CD4-positive, CD25-positive, alpha-beta regulatory T cell (primary cell): ENCODE measurements at regions not wholly inside any gene's neighbourhood (a gene's known extent, or its start where the extent isn't known, plus 50 kb on each side); places are given as distances from the start of the nearest gene placed in this dataset.

Experiments
- ATAC-seq, 2 donors: fragments of 150-1000 bp; cut with Tn5 transposase; one replicate each; pipeline ENCODE4 v1.10.0; 2021; ENCODE audit warnings: low read depth in 2 of 2, moderate number of reproducible peaks in 2 of 2, moderate library complexity in 1 of 2
- DNase-seq, 3 donors: peaks; one replicate each; pipeline versions ENCODE4 v3.0.0 to v3.0.0-alpha.2; 2012 to 2022; ENCODE audit warnings: mixed read lengths in 1 of 3
- H3K27ac ChIP-seq: one replicate; pipeline ENCODE4 v1.7.0; 2013; ENCODE audit warnings: mild to moderate bottlenecking, low read length; ENCODE audit not compliant: insufficient read depth, poor library complexity, severe bottlenecking
- H3K27me3 ChIP-seq: one replicate; pipeline ENCODE4 v1.7.0; 2013; ENCODE audit warnings: low read length; ENCODE audit not compliant: control insufficient read depth, insufficient read depth
- H3K36me3 ChIP-seq: one replicate; pipeline ENCODE4 v1.7.0; 2013; ENCODE audit warnings: mild to moderate bottlenecking, low read length, moderate library complexity; ENCODE audit not compliant: control insufficient read depth, insufficient read depth
- H3K4me1 ChIP-seq: 2 replicates; pipeline ENCODE4 v1.7.0; 2013; ENCODE audit warnings: mild to moderate bottlenecking, low read length; ENCODE audit not compliant: insufficient read depth, control insufficient read depth, poor library complexity, severe bottlenecking
- H3K4me3 ChIP-seq: one replicate; pipeline ENCODE4 v1.7.0; 2013; ENCODE audit warnings: low read depth, mild to moderate bottlenecking, low read length, moderate library complexity
- H3K9me3 ChIP-seq, 2 experiments: 1 replicate in 1 of 2; 2 replicates in 1 of 2; pipeline ENCODE4 v1.7.0; 2013; ENCODE audit warnings: low read length in 2 of 2, mild to moderate bottlenecking in 1 of 2, moderate library complexity in 1 of 2; ENCODE audit not compliant: control insufficient read depth in 2 of 2
- H3K27ac Mint-ChIP-seq, 3 donors: one replicate each; pipeline ENCODE4 v1.8.0; 2020 to 2022; ENCODE audit warnings: mild to moderate bottlenecking in 3 of 3, mixed read lengths in 3 of 3, moderate library complexity in 2 of 3
- H3K27me3 Mint-ChIP-seq: one replicate; pipeline ENCODE4 v1.8.0; 2022; ENCODE audit warnings: mild to moderate bottlenecking, mixed read lengths
- H3K36me3 Mint-ChIP-seq: one replicate; pipeline ENCODE4 v1.8.0; 2020; ENCODE audit warnings: mixed read lengths
- H3K4me1 Mint-ChIP-seq, 4 donors: one replicate each; pipeline ENCODE4 v1.8.0; 2020 to 2022; ENCODE audit warnings: mixed read lengths in 4 of 4, mild to moderate bottlenecking in 1 of 4
- H3K4me3 Mint-ChIP-seq, 4 donors: one replicate each; pipeline ENCODE4 v1.8.0; 2020 to 2022; ENCODE audit warnings: mild to moderate bottlenecking in 4 of 4, mixed read lengths in 4 of 4, moderate library complexity in 3 of 4
- H3K9me3 Mint-ChIP-seq, 7 donors: one replicate each; pipeline ENCODE4 v1.8.0; 2020 to 2022; ENCODE audit warnings: mixed read lengths in 7 of 7, mild to moderate bottlenecking in 3 of 7, moderate library complexity in 2 of 7

GRCh38 chr2:121911036-121911435, 155.6 kb downstream of the TSN start:
- no peak overlapping the region for H3K27ac Mint-ChIP-seq
- H3K36me3 Mint-ChIP-seq: no peaks in the 10 kb centered on the region
- no peaks in the 10 kb centered on the region for H3K36me3 ChIP-seq
- peaks cover 0 to 1% (median 0%) of the 10 kb centered on the region in 7 donors for H3K9me3 Mint-ChIP-seq
- H3K27ac ChIP-seq: no peak overlapping the region
- H3K27me3 Mint-ChIP-seq: peaks cover 4% of the 10 kb centered on the region
- H3K4me3 ChIP-seq: no peak overlapping the region
- no peak for ATAC-seq
- H3K4me1 Mint-ChIP-seq: no peaks in the 10 kb centered on the region
- no peaks in the 10 kb centered on the region for H3K4me1 ChIP-seq
- DNase-seq: no peak
- no peaks in the 10 kb centered on the region for H3K27me3 ChIP-seq
- no peak overlapping the region for H3K4me3 Mint-ChIP-seq
- H3K9me3 ChIP-seq: no peaks in the 10 kb centered on the region

- Histone ChIP-seq H3K36me3 (no peaks in the 10 kb centered on the region), H3K4me3 (no peak overlapping the region), H3K27ac (no peak overlapping the region), H3K4me1 (no peaks in the 10 kb centered on the region), H3K27me3 (no peaks in the 10 kb centered on the region), H3K9me3 (no peaks in the 10 kb centered on the region)
- DNase-seq (no peak), ATAC-seq (no peak)
- Mint-ChIP-seq H3K9me3 (peaks cover 0 to 9% (median 0%) of the 10 kb centered on the region in 7 donors), H3K27ac (no peak overlapping the region), H3K4me1 (no peaks in the 10 kb centered on the region), H3K4me3 (no peak overlapping the region), H3K27me3 (peaks cover 5% of the 10 kb centered on the region), H3K36me3 (no peaks in the 10 kb centered on the region)
Measured at GRCh38 chr2:121917143-121917542, 161.7 kb downstream of the TSN start.

GRCh38 chr2:121918231-121918630, 162.8 kb downstream of the TSN start:
- H3K4me3 Mint-ChIP-seq: no peak overlapping the region
- H3K27ac ChIP-seq: no peak overlapping the region
- H3K4me3 ChIP-seq: no peak overlapping the region
- no peaks in the 10 kb centered on the region for H3K36me3 Mint-ChIP-seq
- H3K27me3 ChIP-seq: no peaks in the 10 kb centered on the region
- ATAC-seq (no peak), DNase-seq (no peak)
- peaks cover 0 to 9% (median 0%) of the 10 kb centered on the region in 7 donors for H3K9me3 Mint-ChIP-seq
- H3K36me3 ChIP-seq: no peaks in the 10 kb centered on the region
- H3K9me3 ChIP-seq: no peaks in the 10 kb centered on the region
- no peaks in the 10 kb centered on the region for H3K4me1 ChIP-seq
- no peaks in the 10 kb centered on the region for H3K4me1 Mint-ChIP-seq
- peaks cover 5% of the 10 kb centered on the region for H3K27me3 Mint-ChIP-seq
- H3K27ac Mint-ChIP-seq: no peak overlapping the region

- Histone ChIP-seq H3K27me3 (no peaks in the 10 kb centered on the region), H3K9me3 (no peaks in the 10 kb centered on the region), H3K36me3 (no peaks in the 10 kb centered on the region), H3K4me1 (no peaks in the 10 kb centered on the region), H3K4me3 (no peak overlapping the region), H3K27ac (no peak overlapping the region)
- H3K4me1 Mint-ChIP-seq: no peaks in the 10 kb centered on the region
- H3K27me3 Mint-ChIP-seq: peaks cover 5% of the 10 kb centered on the region
- no peak for ATAC-seq
- peaks cover 0 to 9% (median 3%) of the 10 kb centered on the region in 7 donors for H3K9me3 Mint-ChIP-seq
- no peak overlapping the region for H3K27ac Mint-ChIP-seq
- no peak overlapping the region for H3K4me3 Mint-ChIP-seq
- no peaks in the 10 kb centered on the region for H3K36me3 Mint-ChIP-seq
- DNase-seq: no peak
Measured at GRCh38 chr2:121919803-121920202, 164.4 kb downstream of the TSN start.

GRCh38 chr2:121925466-121925865, 170.0 kb downstream of the TSN start:
- peaks cover 3% of the 10 kb centered on the region for H3K27me3 Mint-ChIP-seq
- Histone ChIP-seq H3K4me1 (no peaks in the 10 kb centered on the region), H3K4me3 (no peak overlapping the region), H3K9me3 (no peaks in the 10 kb centered on the region), H3K27me3 (no peaks in the 10 kb centered on the region), H3K36me3 (no peaks in the 10 kb centered on the region), H3K27ac (no peak overlapping the region)
- H3K9me3 Mint-ChIP-seq: peaks cover 0 to 7% (median 3%) of the 10 kb centered on the region in 7 donors
- no peak overlapping the region for H3K27ac Mint-ChIP-seq
- H3K36me3 Mint-ChIP-seq: no peaks in the 10 kb centered on the region
- H3K4me1 Mint-ChIP-seq: no peaks in the 10 kb centered on the region
- DNase-seq: no peak
- ATAC-seq: no peak
- H3K4me3 Mint-ChIP-seq: no peak overlapping the region

GRCh38 chr2:121943285-121943684, 187.8 kb downstream of the TSN start:
- no peaks in the 10 kb centered on the region for H3K9me3 ChIP-seq
- no peak for ATAC-seq
- no peak overlapping the region for H3K27ac ChIP-seq
- no peak for DNase-seq
- H3K36me3 Mint-ChIP-seq: no peaks in the 10 kb centered on the region
- H3K27me3 Mint-ChIP-seq: no peaks in the 10 kb centered on the region
- H3K4me3 Mint-ChIP-seq: no peak overlapping the region
- no peaks in the 10 kb centered on the region for H3K27me3 ChIP-seq
- no peaks in the 10 kb centered on the region for H3K36me3 ChIP-seq
- no peaks in the 10 kb centered on the region for H3K4me1 Mint-ChIP-seq
- no peaks in the 10 kb centered on the region for H3K4me1 ChIP-seq
- no peak overlapping the region for H3K4me3 ChIP-seq
- H3K9me3 Mint-ChIP-seq: no peaks in the 10 kb centered on the region
- no peak overlapping the region for H3K27ac Mint-ChIP-seq

GRCh38 chr2:121944072-121944831, 188.8 kb downstream of the TSN start:
- Histone ChIP-seq H3K4me3 (no peak overlapping the region), H3K27ac (no peak overlapping the region), H3K36me3 (no peaks in the 10 kb centered on the region), H3K4me1 (no peaks in the 10 kb centered on the region), H3K9me3 (no peaks in the 10 kb centered on the region), H3K27me3 (no peaks in the 10 kb centered on the region)
- Mint-ChIP-seq H3K4me3 (no peak overlapping the region), H3K27ac (no peak overlapping the region), H3K9me3 (no peaks in the 10 kb centered on the region), H3K27me3 (no peaks in the 10 kb centered on the region), H3K36me3 (no peaks in the 10 kb centered on the region), H3K4me1 (no peaks in the 10 kb centered on the region)
- ATAC-seq (no peak), DNase-seq (no peak)

GRCh38 chr2:121947674-121948073, 192.2 kb downstream of the TSN start:
- Histone ChIP-seq H3K36me3 (no peaks in the 10 kb centered on the region), H3K4me1 (no peaks in the 10 kb centered on the region), H3K4me3 (no peak overlapping the region), H3K9me3 (no peaks in the 10 kb centered on the region), H3K27me3 (no peaks in the 10 kb centered on the region), H3K27ac (no peak overlapping the region)
- H3K4me3 Mint-ChIP-seq: no peak overlapping the region
- H3K9me3 Mint-ChIP-seq: peaks cover 0 to 2% (median 0%) of the 10 kb centered on the region in 7 donors
- H3K27me3 Mint-ChIP-seq: peaks cover 3% of the 10 kb centered on the region
- ATAC-seq (no peak), DNase-seq (no peak)
- H3K36me3 Mint-ChIP-seq: no peaks in the 10 kb centered on the region
- H3K4me1 Mint-ChIP-seq: no peaks in the 10 kb centered on the region
- no peak overlapping the region for H3K27ac Mint-ChIP-seq
